Stimulated activated naive B cell treated with anti-CD40 and anti-IgM and Interleukin-4, amounts not matched to agents 10 μg/mL and 1 μg/mL and 100 μg/mL, for 72 hours (primary cell): ENCODE measurements at regions not wholly inside any gene's neighbourhood (a gene's known extent, or its start where the extent isn't known, plus 50 kb on each side); places are given as distances from the start of the nearest gene placed in this dataset.
A peak's percentile ranks its signal among the peaks of the same experiment; 100 is the strongest.
"Not testable (repeated sequence)": the region's sequence is repeated elsewhere in the genome, so short reads cannot be mapped to it uniquely, and the experiment has no call there.

Experiments
- ATAC-seq, 2 donors: fragments of 150-1000 bp; cut with Tn5 transposase; replicated peaks; 2 replicates each; pipeline ENCODE4 v1.10.0; 2021; ENCODE audit warnings: moderate library complexity in 1 of 2
- DNase-seq: peaks from one replicate; pipeline ENCODE4 v3.0.0; 2021
- H3K27ac Mint-ChIP-seq: one replicate; pipeline ENCODE4 v1.8.0; 2022; ENCODE audit warnings: mild to moderate bottlenecking, mixed read lengths
- H3K27me3 Mint-ChIP-seq, 2 donors: one replicate each; pipeline ENCODE4 v1.8.0; 2022; ENCODE audit warnings: mixed read lengths in 2 of 2
- H3K36me3 Mint-ChIP-seq, 2 donors: one replicate each; pipeline ENCODE4 v1.8.0; 2022; ENCODE audit warnings: mixed read lengths in 2 of 2, mild to moderate bottlenecking in 1 of 2
- H3K4me1 Mint-ChIP-seq, 2 donors: one replicate each; pipeline ENCODE4 v1.8.0; 2022; ENCODE audit warnings: mixed read lengths in 2 of 2, mild to moderate bottlenecking in 1 of 2
- H3K4me3 Mint-ChIP-seq, 2 donors: one replicate each; pipeline ENCODE4 v1.8.0; 2022; ENCODE audit warnings: mild to moderate bottlenecking in 2 of 2, mixed read lengths in 2 of 2, moderate library complexity in 1 of 2
- H3K9me3 Mint-ChIP-seq, 2 donors: one replicate each; pipeline ENCODE4 v1.8.0; 2022; ENCODE audit warnings: mixed read lengths in 2 of 2, mild to moderate bottlenecking in 1 of 2

DNA sequence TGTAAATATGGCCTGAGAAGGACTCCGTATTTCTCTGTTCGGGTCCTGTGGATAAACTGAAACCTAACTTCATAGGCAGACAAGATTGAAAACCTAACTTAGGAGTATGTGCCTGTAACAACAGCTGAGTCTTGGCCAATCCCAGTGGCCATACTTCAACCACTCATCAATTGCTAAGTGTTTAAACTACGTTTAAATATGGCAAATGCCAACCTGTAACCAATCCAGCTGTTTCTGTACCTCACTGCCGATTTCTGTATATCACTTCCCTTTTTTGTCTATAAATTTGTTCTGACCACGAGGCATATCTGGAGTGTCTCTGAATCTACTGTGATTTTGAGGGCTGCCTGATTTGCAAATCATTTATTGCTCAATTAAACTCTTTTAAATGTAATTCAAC is 272.3 kb downstream of the LPIN1 start:
- DNase-seq, H3K4me3 Mint-ChIP-seq, H3K27ac Mint-ChIP-seq, H3K27me3 Mint-ChIP-seq: not testable (repeated sequence)
- Mint-ChIP-seq H3K36me3 (peaks cover 20 to 38% of the 10 kb centered on the region in 2 donors), H3K4me1 (peaks cover 32 to 53% of the 10 kb centered on the region in 2 donors), H3K9me3 (peaks cover 23 to 33% of the 10 kb centered on the region in 2 donors)
- peak; percentile 49 to 54 for ATAC-seq

DNA sequence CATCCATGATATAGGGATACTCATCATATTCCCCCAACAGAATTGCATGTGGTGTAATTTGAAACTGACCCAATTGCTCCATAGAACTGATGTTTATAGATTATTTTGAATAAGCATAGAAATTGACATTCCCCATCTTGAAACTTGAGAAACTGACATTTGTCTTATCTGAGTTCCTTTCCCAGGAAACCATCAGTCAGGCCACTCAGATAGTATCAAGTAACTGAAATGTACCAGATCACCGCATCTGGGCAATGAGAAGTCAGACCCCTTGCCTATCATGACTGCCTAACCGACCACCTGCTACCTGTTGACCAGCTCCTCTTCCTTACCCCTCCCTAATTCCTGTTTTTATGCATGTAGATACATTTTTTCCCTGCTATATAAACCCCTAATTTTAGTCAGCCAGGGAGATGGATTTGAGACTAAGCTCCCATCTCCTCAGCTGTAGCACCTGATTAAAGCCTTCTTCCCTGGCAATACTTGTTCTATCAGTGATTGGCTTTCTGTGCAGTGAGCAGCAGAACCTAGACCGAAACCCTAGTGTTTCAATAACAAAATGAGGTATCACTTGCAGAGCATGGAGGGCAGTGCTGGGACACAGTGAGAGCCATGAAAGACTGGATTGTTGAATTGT is 274.5 kb downstream of the LPIN1 start:
- Mint-ChIP-seq H3K9me3 (peaks cover 23 to 33% of the 10 kb centered on the region in 2 donors), H3K4me1 (peaks cover 18 to 36% of the 10 kb centered on the region in 2 donors), H3K27me3 (no peaks in the 10 kb centered on the region), H3K36me3 (peaks cover 20 to 38% of the 10 kb centered on the region in 2 donors), H3K4me3 (no peak overlapping the region), H3K27ac (no peak overlapping the region)
- ATAC-seq (no peak), DNase-seq (no peak)

DNA sequence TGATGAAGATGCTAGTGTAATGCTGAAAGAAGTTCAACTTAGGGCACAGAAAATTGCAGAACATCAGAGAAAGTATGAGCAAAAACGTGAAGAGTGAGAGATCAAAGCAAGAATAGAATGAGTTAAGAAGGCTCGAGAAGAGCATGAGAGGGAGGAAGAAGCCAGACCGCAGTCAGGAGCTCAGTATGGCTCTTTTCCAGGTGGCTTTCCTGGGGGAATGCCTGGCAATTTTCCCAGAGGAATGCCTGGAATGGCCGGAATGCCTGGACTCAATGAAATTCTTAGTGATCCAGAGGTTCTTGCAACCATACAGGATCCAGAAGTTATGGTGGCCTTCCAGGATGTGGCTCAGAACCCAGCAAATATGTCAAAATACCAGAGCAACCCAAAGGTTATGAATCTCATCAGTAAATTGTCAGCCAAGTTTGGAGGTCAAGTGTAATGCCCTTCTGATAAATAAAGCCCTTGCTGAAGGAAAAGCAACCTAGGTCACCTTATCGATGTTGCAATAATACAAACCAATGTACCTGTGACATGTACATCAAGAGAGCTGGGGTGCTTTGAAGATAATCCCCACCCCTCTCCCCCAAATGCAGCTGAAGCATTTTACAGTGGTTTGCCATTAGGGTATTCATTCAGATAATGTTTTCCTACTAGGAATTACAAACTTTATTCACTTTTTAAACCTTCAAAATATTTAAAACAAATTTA is 277.9 kb downstream of the LPIN1 start:
- H3K27me3 Mint-ChIP-seq, DNase-seq, H3K4me3 Mint-ChIP-seq, ATAC-seq, H3K27ac Mint-ChIP-seq: not testable (repeated sequence)
- Mint-ChIP-seq H3K4me1 (peaks cover 2 to 15% of the 10 kb centered on the region in 2 donors), H3K36me3 (peaks cover 20 to 30% of the 10 kb centered on the region in 2 donors), H3K9me3 (peaks cover 21 to 27% of the 10 kb centered on the region in 2 donors)

DNA sequence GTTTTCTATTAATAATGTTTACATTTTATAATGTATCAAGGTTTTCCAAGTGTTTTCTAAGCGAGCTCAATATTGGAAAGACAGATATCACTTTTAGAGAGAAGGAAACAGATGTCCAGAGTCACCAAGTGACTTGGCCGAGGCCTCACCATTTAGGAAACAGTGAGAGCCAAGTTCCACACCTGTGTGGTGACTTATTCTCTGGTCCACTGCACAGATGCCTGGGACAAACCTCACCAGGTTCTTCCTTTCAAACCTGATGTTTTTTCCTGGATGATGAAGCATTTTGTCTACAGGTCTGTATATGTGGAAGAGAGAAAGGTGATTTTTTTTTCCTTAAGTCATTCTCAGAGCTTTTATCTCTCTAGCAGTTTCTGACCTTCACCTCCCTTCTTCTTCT is 280.7 kb downstream of the LPIN1 start:
- DNase-seq (no peak), ATAC-seq (no peak)
- peaks cover 4 to 9% of the 10 kb centered on the region in 2 donors for H3K36me3 Mint-ChIP-seq
- no peaks in the 10 kb centered on the region for H3K27me3 Mint-ChIP-seq
- peaks cover 13 to 22% of the 10 kb centered on the region in 2 donors for H3K4me1 Mint-ChIP-seq
- no peak overlapping the region for H3K4me3 Mint-ChIP-seq
- peaks cover 10 to 16% of the 10 kb centered on the region in 2 donors for H3K9me3 Mint-ChIP-seq
- H3K27ac Mint-ChIP-seq, result no peak overlapping the region

DNA sequence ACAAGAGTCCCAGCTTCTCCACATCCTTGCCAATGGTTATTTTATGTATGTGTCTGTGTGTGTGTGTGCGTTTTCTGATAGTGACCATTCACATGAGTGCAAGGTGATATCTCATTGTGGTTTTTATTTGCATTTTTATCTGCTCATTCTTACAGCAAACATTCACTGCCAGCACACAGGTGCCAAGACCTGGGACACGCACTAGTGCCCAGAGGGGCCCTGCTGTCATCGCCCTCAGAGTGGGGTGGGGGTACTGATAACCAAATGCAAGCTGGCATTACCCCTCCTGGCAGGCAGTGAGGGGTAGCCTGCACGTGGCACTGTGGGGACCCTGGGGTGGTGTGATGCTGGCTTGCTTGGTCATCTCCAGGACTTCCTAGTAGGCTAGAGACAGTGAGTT is 285.4 kb downstream of the LPIN1 start:
- Mint-ChIP-seq H3K4me3 (peak overlapping the region; percentile 19 to 29), H3K9me3 (peaks cover 3 to 7% of the 10 kb centered on the region in 2 donors), H3K4me1 (peaks cover 44 to 63% of the 10 kb centered on the region in 2 donors), H3K27me3 (no peaks in the 10 kb centered on the region), H3K27ac (peak overlapping the region; percentile 73), H3K36me3 (peaks cover 0 to 7% of the 10 kb centered on the region in 2 donors)
- peak; percentile 23 to 24 for ATAC-seq
- DNase-seq, result no peak

DNA sequence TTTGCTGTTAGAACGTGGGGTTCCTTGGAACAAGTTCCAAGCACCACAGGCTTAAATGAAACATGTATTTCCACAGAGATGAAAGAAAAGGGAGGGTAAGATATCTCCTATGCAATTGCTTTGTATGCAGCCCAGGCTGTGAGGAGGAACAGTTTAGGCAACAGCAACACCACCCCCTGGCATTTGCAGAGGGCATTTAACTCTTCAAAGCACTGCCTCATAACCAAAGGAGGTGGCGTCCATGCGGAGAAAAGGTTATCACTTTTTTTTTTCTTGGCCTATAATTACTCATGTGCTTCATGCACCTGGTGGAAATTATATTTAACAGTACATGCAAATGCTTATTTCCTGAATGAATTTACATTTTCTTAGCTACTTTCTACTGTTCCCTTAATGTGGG is 286.0 kb downstream of the LPIN1 start:
- Mint-ChIP-seq H3K27ac (no peak overlapping the region), H3K4me3 (no peak overlapping the region), H3K36me3 (peaks cover 0 to 11% of the 10 kb centered on the region in 2 donors), H3K4me1 (peaks cover 47 to 66% of the 10 kb centered on the region in 2 donors), H3K9me3 (peaks cover 3 to 10% of the 10 kb centered on the region in 2 donors), H3K27me3 (no peaks in the 10 kb centered on the region)
- DNase-seq, result peak; percentile 65
- ATAC-seq, result peak; percentile 91 to 94

DNA sequence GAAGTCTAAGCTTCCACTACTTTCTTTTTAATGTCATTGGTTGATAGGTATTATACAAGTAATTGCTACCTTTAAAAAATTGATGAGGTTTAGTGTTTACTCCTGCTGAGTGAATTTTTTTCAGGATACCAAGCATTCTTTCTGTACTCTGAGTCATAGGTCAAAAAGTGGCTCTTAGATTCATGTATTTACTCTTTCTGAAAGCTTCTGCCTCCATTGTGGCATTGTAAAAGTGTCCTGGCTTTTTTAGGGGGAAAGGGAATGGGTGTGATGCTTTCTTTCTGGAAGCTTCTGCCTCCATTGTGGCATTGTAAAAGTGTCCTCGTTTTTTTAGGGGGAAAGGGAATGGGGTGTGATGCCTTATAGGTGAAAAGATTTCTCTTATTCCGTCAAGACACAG is 286.5 kb downstream of the LPIN1 start:
- no peaks in the 10 kb centered on the region for H3K27me3 Mint-ChIP-seq
- H3K4me1 Mint-ChIP-seq, result peaks cover 49 to 65% of the 10 kb centered on the region in 2 donors
- ATAC-seq (no peak), DNase-seq (no peak)
- peaks cover 0 to 13% of the 10 kb centered on the region in 2 donors for H3K36me3 Mint-ChIP-seq
- H3K4me3 Mint-ChIP-seq, result peak overlapping the region; percentile 20 to 21
- H3K27ac Mint-ChIP-seq, result peak overlapping the region; percentile 49
- peaks cover 3 to 11% of the 10 kb centered on the region in 2 donors for H3K9me3 Mint-ChIP-seq

DNA sequence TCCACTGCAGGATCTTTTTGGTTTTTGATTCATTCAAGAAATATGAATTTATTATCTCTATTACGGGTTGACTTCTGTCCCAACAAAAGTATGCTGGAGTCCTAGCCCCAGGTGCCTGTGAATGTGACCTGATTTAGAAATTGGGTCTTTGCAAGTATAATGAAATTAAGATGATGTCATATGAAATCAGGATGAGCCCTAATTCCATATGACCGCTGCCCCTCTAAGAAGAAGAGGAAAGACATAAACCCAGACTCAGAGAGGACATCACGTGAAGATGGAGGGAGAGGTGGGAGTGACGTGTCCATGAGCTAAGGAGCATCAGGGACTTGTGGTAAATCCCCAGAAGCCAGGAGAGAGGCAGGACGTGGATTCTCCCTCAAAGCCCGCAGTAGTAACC is 287.1 kb downstream of the LPIN1 start:
- H3K4me1 Mint-ChIP-seq, result peaks cover 49 to 65% of the 10 kb centered on the region in 2 donors
- peaks cover under 1 to 16% of the 10 kb centered on the region in 2 donors for H3K36me3 Mint-ChIP-seq
- peaks cover 4 to 12% of the 10 kb centered on the region in 2 donors for H3K9me3 Mint-ChIP-seq
- no peaks in the 10 kb centered on the region for H3K27me3 Mint-ChIP-seq
- ATAC-seq (no peak), DNase-seq (no peak)
- H3K27ac Mint-ChIP-seq, result peak overlapping the region; percentile 49
- H3K4me3 Mint-ChIP-seq, result no peak overlapping the region

DNA sequence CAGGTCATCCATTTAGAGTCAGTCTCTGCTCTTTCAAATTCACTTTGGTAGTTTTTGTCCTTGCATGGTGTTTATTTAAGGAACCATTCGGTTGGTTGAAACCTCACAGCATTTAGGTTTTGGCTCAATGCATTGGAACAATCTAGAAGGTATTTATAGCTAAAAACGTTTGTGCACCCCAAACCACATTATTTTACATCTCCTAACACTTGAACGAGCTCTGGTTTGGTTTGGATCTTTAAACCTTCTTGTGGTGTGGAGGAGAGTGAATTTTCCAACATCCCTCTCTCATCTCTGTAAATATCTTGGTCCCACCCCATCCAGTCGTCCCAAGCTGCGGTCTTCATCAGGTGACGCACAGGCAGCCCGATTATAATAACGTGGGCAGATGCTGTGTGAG is 287.9 kb downstream of the LPIN1 start:
- no peak for DNase-seq
- Mint-ChIP-seq H3K36me3 (peaks cover 7 to 23% of the 10 kb centered on the region in 2 donors), H3K4me1 (peaks cover 49 to 65% of the 10 kb centered on the region in 2 donors), H3K27ac (peak overlapping the region; percentile 68), H3K27me3 (no peaks in the 10 kb centered on the region), H3K4me3 (peak overlapping the region; percentile 45 to 56), H3K9me3 (peaks cover 10 to 18% of the 10 kb centered on the region in 2 donors)
- peak in 1 of 2 donors; percentile 13 for ATAC-seq

DNA sequence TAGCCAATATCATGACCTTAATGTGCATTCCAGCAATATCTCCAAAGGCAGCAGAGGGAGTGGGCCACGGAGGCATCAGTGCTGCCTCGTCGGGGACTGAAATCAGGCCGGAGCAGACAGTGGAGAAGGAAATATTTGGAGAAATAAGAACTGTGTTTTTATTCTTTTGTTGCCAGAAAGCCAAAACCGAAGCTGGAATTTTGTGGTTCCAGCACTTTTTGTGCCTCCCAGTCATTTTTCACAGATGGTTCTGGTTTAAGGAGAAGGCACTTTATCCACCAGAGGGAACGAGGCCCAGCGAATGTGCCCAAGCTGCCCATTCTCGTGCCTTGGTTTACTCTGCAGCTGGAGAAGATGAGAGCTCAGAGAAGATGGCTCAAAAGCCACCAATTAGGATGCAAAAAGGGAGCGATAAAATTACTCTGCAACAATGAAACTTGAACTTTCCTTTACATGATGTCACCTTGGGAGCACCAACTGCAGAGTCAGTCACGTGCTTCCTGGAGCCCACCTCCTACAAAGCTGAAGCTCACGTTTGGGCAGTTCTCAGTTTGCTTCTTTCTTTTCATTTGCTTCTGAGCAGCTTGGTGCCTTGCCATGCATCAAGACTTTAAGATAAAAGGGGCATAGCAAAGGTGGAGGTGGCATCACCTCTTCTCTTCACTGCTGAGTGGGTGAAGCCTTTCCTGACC is 288.7 kb downstream of the LPIN1 start:
- no peak overlapping the region for H3K27ac Mint-ChIP-seq
- peaks cover 14 to 31% of the 10 kb centered on the region in 2 donors for H3K36me3 Mint-ChIP-seq
- ATAC-seq, result no peak
- H3K4me1 Mint-ChIP-seq, result peaks cover 46 to 65% of the 10 kb centered on the region in 2 donors
- no peak overlapping the region for H3K4me3 Mint-ChIP-seq
- H3K9me3 Mint-ChIP-seq, result peaks cover 12 to 25% of the 10 kb centered on the region in 2 donors
- H3K27me3 Mint-ChIP-seq, result no peaks in the 10 kb centered on the region
- DNase-seq, result no peak

DNA sequence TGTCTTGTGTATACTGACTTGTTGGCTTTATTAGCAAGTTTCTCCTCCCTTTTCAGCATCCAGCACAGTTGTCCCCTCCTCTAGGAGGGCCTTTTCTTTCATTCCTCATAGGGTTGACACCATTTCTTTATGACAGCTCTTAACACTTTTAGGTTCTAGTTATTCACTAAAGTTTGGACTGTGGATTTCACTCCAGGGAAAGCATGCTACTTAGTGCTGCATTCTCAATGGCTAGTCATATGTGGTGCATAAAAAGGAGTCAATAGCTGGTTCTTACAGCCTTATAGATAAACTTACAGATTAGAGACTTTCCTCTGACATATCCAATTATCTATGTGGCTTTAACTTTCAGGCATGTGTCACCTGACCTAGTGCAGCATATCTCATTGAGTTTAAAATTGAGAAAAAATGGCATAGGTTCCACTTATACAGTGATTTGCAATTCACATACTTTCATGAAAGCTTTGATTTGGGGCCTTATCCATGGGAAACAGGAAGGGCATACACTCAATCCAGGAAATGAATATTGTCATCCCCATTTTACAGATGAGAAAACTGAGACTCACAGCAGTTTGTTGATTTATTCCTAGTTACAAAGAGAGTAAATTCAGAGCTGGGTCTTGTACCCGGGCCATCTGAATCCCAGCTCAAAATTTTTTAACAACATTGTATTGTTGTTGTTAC is 289.7 kb downstream of the LPIN1 start:
- DNase-seq (no peak), ATAC-seq (no peak)
- Mint-ChIP-seq H3K27me3 (no peaks in the 10 kb centered on the region), H3K4me1 (peaks cover 48 to 70% of the 10 kb centered on the region in 2 donors), H3K27ac (peak overlapping the region; percentile 38), H3K36me3 (peaks cover 20 to 40% of the 10 kb centered on the region in 2 donors), H3K4me3 (peak overlapping the region; percentile 36 to 50), H3K9me3 (peaks cover 19 to 25% of the 10 kb centered on the region in 2 donors)

DNA sequence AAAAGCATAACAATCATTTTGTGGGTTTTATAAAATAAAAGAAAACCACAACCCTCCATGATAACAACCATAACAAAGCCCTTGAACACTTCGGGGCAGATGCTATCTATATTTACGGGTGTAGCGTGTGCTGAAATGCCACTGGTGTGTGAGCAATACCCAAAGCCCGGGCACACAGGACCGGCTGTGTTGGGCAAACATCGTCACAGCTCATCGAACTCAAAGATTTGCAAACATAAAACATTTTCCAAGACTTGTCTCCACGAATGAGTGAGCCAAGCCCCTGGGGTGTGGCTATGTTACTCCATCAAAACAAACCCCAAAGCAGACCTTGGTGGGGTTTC is 290.2 kb downstream of the LPIN1 start:
- no peak overlapping the region for H3K4me3 Mint-ChIP-seq
- DNase-seq (no peak), ATAC-seq (peak in 1 of 2 donors; percentile 15)
- H3K27ac Mint-ChIP-seq, result peak overlapping the region; percentile 31
- H3K36me3 Mint-ChIP-seq, result peaks cover 25 to 41% of the 10 kb centered on the region in 2 donors
- peaks cover 20 to 22% of the 10 kb centered on the region in 2 donors for H3K9me3 Mint-ChIP-seq
- H3K27me3 Mint-ChIP-seq, result no peaks in the 10 kb centered on the region
- peaks cover 46 to 66% of the 10 kb centered on the region in 2 donors for H3K4me1 Mint-ChIP-seq

DNA sequence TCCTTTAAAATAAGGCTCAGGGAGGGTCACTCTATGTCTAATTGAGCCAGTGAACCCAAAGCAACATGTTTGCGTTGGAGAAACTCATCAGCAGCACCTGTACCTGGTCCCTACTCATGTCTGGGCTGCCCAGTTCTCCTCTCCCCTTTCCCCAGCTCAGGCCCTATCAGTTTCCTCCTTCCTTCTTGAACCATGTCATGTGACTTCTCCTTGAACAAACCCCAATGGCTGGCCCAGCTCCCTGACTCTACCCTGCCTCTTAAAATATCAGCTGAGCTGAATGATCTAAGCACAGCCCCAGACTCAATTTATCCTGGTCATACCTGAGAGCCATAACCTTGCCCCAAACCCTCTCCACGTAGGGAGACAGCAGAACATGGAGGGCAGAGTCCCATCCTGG is 290.9 kb downstream of the LPIN1 start:
- H3K9me3 Mint-ChIP-seq, result peaks cover 17 to 22% of the 10 kb centered on the region in 2 donors

DNA sequence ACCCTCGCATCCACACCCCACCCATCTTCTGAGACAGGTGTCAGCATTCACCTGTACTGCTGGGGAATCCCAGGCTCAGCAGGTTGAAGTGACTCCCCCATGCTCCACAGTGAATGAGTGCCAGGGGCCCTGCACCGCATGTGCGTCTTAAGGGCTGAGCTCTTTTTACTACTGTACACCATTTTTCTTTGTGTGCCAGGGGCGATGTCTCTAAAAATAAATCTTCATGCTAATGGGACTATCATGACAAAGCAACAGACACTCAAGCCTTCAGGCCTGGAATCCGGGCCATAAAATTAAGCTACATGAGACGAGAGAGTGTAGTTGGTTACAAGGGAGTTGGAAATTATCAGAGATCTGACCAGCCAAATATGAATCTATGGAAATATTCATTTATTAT is 294.8 kb downstream of the LPIN1 start:
- no peaks in the 10 kb centered on the region for H3K27me3 Mint-ChIP-seq
- H3K4me1 Mint-ChIP-seq, result peaks cover 46 to 65% of the 10 kb centered on the region in 2 donors
- H3K36me3 Mint-ChIP-seq, result peaks cover 26 to 34% of the 10 kb centered on the region in 2 donors
- ATAC-seq (no peak), DNase-seq (no peak)
- H3K4me3 Mint-ChIP-seq, result no peak overlapping the region
- peaks cover 23 to 24% of the 10 kb centered on the region in 2 donors for H3K9me3 Mint-ChIP-seq
- H3K27ac Mint-ChIP-seq, result no peak overlapping the region

More for the DNA sequence above, 290.9 kb downstream of the LPIN1 start:
- Mint-ChIP-seq H3K27me3 (no peaks in the 10 kb centered on the region), H3K36me3 (peaks cover 25 to 41% of the 10 kb centered on the region in 2 donors), H3K27ac (peak overlapping the region; percentile 70), H3K4me3 (peak overlapping the region in 1 of 2 donors; percentile 26), H3K4me1 (peaks cover 44 to 66% of the 10 kb centered on the region in 2 donors)
- ATAC-seq (no peak), DNase-seq (no peak)
